HCT116 (cell line): ENCODE measurements at regions not wholly inside any gene's neighbourhood (a gene's known extent, or its start where the extent isn't known, plus 50 kb on each side); places are given as distances from the start of the nearest gene placed in this dataset.

ENCODE experiments used
- CEBPB ChIP-seq: IDR thresholded peaks from 2 replicates; pipeline ENCODE4 v1.6.1; 2012; ENCODE audit warnings: low read depth
- CTCF ChIP-seq, 3 experiments: fragments of 200-600 bp in 1 of 3; sonication (generic) in 1 of 3; IDR thresholded peaks in 2 of 3; conservative IDR thresholded peaks in 1 of 3; 2 replicates each; pipeline ENCODE4 v1.5.1; 2012 to 2017; ENCODE audit warnings: low read depth in 2 of 3, low read length in 2 of 3, antibody characterized with exemption in 1 of 3, borderline replicate concordance in 1 of 3, control low read depth in 1 of 3, mild to moderate bottlenecking in 1 of 3, mixed read lengths in 1 of 3, mixed run types in 1 of 3, moderate library complexity in 1 of 3; ENCODE audit not compliant: insufficient read depth in 1 of 3
- RAD21 ChIP-seq: IDR thresholded peaks from 2 replicates; pipeline ENCODE4 v1.6.1; 2012; ENCODE audit warnings: low read depth, mild to moderate bottlenecking
- YY1 ChIP-seq: IDR thresholded peaks from 2 replicates; pipeline ENCODE4 v1.6.1; 2011; ENCODE audit warnings: low read length, low read depth, moderate library complexity, mild to moderate bottlenecking; ENCODE audit not compliant: insufficient replicate concordance; ENCODE audit errors: extremely low read depth
- TF ChIP-seq, protein P1 (sequence below): IDR thresholded peaks from 2 replicates; pipeline ENCODE4 v1.6.1; 2011; ENCODE audit warnings: mild to moderate bottlenecking, low read length, moderate library complexity; ENCODE audit not compliant: insufficient replicate concordance; ENCODE audit errors: extremely low read depth

- no peak for TF ChIP-seq CTCF (IDR thresholded peaks at IDR 0.05 in 2 of 3, conservative IDR thresholded peaks at IDR 0.05 in 1 of 3; ENCODE audit: borderline replicate concordance in 1 of 3, insufficient read depth in 1 of 3, low read depth in 2 of 3, low read length in 2 of 3)
- no peak for TF ChIP-seq CEBPB
- no peak for TF ChIP-seq YY1
- no peak for TF ChIP-seq RAD21
- TF ChIP-seq, protein P1, sequence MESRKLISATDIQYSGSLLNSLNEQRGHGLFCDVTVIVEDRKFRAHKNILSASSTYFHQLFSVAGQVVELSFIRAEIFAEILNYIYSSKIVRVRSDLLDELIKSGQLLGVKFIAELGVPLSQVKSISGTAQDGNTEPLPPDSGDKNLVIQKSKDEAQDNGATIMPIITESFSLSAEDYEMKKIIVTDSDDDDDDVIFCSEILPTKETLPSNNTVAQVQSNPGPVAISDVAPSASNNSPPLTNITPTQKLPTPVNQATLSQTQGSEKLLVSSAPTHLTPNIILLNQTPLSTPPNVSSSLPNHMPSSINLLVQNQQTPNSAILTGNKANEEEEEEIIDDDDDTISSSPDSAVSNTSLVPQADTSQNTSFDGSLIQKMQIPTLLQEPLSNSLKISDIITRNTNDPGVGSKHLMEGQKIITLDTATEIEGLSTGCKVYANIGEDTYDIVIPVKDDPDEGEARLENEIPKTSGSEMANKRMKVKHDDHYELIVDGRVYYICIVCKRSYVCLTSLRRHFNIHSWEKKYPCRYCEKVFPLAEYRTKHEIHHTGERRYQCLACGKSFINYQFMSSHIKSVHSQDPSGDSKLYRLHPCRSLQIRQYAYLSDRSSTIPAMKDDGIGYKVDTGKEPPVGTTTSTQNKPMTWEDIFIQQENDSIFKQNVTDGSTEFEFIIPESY: no peak
Observed at GRCh38 chr5:142210864-142211412, 102.4 kb downstream of the NDFIP1 start.
